Liver (tissue), 8 donors: ENCODE measurements at regions not wholly inside any gene's neighbourhood (a gene's known extent, or its start where the extent isn't known, plus 50 kb on each side); places are given as distances from the start of the nearest gene placed in this dataset.

Experiments
- DNase-seq: peaks from one replicate; pipeline ENCODE4 v3.0.0-alpha.2; 2017; ENCODE audit warnings: low spot score
- H3K27ac ChIP-seq, 2 donors: one replicate each; pipeline ENCODE4 v1.7.0; 2013; ENCODE audit warnings: inconsistent platforms in 2 of 2, low read length in 2 of 2, control low read depth in 1 of 2, low read depth in 1 of 2, mild to moderate bottlenecking in 1 of 2
- H3K27me3 ChIP-seq, 4 donors: one replicate each; pipeline versions ENCODE4 v1.6.1 to v1.7.0; 2013; ENCODE audit warnings: low read length in 3 of 4, inconsistent platforms in 1 of 4, mild to moderate bottlenecking in 1 of 4, moderate library complexity in 1 of 4; ENCODE audit not compliant: control insufficient read depth in 4 of 4, insufficient read depth in 4 of 4
- H3K36me3 ChIP-seq, 4 donors: one replicate each; pipeline versions ENCODE4 v1.6.1 to v1.7.0; 2013; ENCODE audit warnings: low read length in 3 of 4, mild to moderate bottlenecking in 3 of 4, low read depth in 1 of 4, moderate library complexity in 1 of 4; ENCODE audit not compliant: control insufficient read depth in 4 of 4, insufficient read depth in 3 of 4
- H3K4me1 ChIP-seq, 4 donors: one replicate each; pipeline versions ENCODE4 v1.6.1 to v1.7.0; 2013; ENCODE audit warnings: low read length in 3 of 4, mild to moderate bottlenecking in 3 of 4, moderate library complexity in 1 of 4; ENCODE audit not compliant: control insufficient read depth in 4 of 4, insufficient read depth in 4 of 4
- H3K4me3 ChIP-seq, 3 donors: one replicate each; pipeline versions ENCODE4 v1.6.1 to v1.7.0; 2013; ENCODE audit warnings: low read length in 3 of 3, control low read depth in 1 of 3, low read depth in 1 of 3, mild to moderate bottlenecking in 1 of 3
- H3K9ac ChIP-seq, 2 donors: one replicate each; pipeline ENCODE4 v1.7.0; 2013; ENCODE audit warnings: low read length in 2 of 2, mild to moderate bottlenecking in 2 of 2, moderate library complexity in 2 of 2, control low read depth in 1 of 2, low read depth in 1 of 2
- H3K9me3 ChIP-seq, 4 donors: one replicate each; pipeline versions ENCODE4 v1.6.1 to v1.7.0; 2013; ENCODE audit warnings: low read length in 3 of 4; ENCODE audit not compliant: control insufficient read depth in 4 of 4
- ATF3 ChIP-seq: IDR thresholded peaks from 2 replicates; pipeline ENCODE4 v1.6.1; 2016; ENCODE audit warnings: antibody characterized with exemption
- EGR1 ChIP-seq, 2 donors: IDR thresholded peaks; 2 replicates each; pipeline ENCODE4 v1.6.1; 2016 to 2018; ENCODE audit warnings: antibody characterized with exemption in 2 of 2, low read depth in 2 of 2
- FOXA1 ChIP-seq: IDR thresholded peaks from 2 replicates; pipeline ENCODE4 v1.6.1; 2016; ENCODE audit warnings: antibody characterized with exemption
- FOXA2 ChIP-seq: IDR thresholded peaks from 2 replicates; pipeline ENCODE4 v1.6.1; 2016; ENCODE audit warnings: antibody characterized with exemption
- GABPA ChIP-seq, 2 donors: IDR thresholded peaks in 1 of 2; conservative IDR thresholded peaks in 1 of 2; 2 replicates each; pipeline ENCODE4 v1.6.1; 2016; ENCODE audit warnings: antibody characterized with exemption in 2 of 2, mild to moderate bottlenecking in 1 of 2, moderate library complexity in 1 of 2
- HNF4A ChIP-seq, 2 donors: conservative IDR thresholded peaks; 2 replicates each; pipeline ENCODE4 v1.6.1; 2016; ENCODE audit warnings: antibody characterized with exemption in 2 of 2, mild to moderate bottlenecking in 2 of 2
- HNF4G ChIP-seq: IDR thresholded peaks from 2 replicates; pipeline ENCODE4 v1.6.1; 2016; ENCODE audit warnings: antibody characterized with exemption
- MAX ChIP-seq: IDR thresholded peaks from 2 replicates; pipeline ENCODE4 v1.6.1; 2016; ENCODE audit warnings: antibody characterized with exemption
- NR2F2 ChIP-seq: IDR thresholded peaks from 2 replicates; pipeline ENCODE4 v1.6.1; 2016; ENCODE audit warnings: antibody characterized with exemption
- RAD21 ChIP-seq, 2 donors: IDR thresholded peaks; 2 replicates each; pipeline ENCODE4 v1.6.1; 2016; ENCODE audit warnings: antibody characterized with exemption in 2 of 2, mild to moderate bottlenecking in 2 of 2
- REST ChIP-seq: IDR thresholded peaks from 2 replicates; pipeline ENCODE4 v1.6.1; 2016; ENCODE audit warnings: antibody characterized with exemption, mild to moderate bottlenecking
- RXRA ChIP-seq, 2 donors: IDR thresholded peaks; 2 replicates each; pipeline ENCODE4 v1.6.1; 2017 to 2018; ENCODE audit warnings: antibody characterized with exemption in 2 of 2, mild to moderate bottlenecking in 1 of 2
- SP1 ChIP-seq: IDR thresholded peaks from 2 replicates; pipeline ENCODE4 v1.6.1; 2018; ENCODE audit warnings: antibody characterized with exemption, mild to moderate bottlenecking
- TAF1 ChIP-seq: conservative IDR thresholded peaks from 2 replicates; pipeline ENCODE4 v1.6.1; 2016; ENCODE audit warnings: antibody characterized with exemption, mild to moderate bottlenecking
- YY1 ChIP-seq: IDR thresholded peaks from 2 replicates; pipeline ENCODE4 v1.6.1; 2016; ENCODE audit warnings: antibody characterized with exemption, mild to moderate bottlenecking
- WGBS: extraction: QIAGEN DNeasy Blood & Tissue Kit; methylation state at CpG from one replicate; pipeline ENCODE4 v1.1.7; 2013; 5-methylcytosine and 5-hydroxymethylcytosine counted together
- TF ChIP-seq, protein P1 (sequence below): fragments of 150-350 bp; IDR thresholded peaks from 2 replicates; pipeline ENCODE4 v1.5.1; 2017; ENCODE audit warnings: improper control_type of control experiment, low read depth, low read length; ENCODE audit not compliant: missing input control
- TF ChIP-seq, protein P2 (sequence below): IDR thresholded peaks from 2 replicates; pipeline ENCODE4 v1.6.1; 2016; ENCODE audit warnings: antibody characterized with exemption
- donor health status: healthy.
- donor health status: healthy.
- donor health status: healthy.
- donor health status: healthy.
- donor health status: healthy.

DNA sequence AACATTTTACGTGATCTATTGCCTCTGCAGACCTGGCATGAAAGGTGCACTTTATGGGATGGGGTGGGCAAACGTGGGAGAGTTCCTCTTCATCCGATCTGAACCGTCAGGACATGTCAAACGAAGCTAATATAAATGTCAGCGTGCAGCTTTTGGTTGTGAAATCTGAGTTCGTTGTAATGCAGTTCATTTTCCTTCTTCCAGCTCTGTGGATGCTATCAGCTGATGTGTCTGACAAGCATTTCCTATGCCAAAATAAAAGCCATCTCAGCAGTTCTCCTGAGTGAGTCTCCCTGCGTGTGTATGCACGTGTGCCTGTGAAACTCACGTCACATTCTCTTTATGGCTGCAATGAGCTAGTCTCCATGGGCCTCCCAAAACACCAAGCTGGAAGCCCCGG, 512.3 kb downstream of the MCTP2 start:
- H3K36me3 ChIP-seq: no peaks in the 10 kb centered on the region
- H3K4me3 ChIP-seq: no peak overlapping the region
- no peak for TF ChIP-seq TAF1
- no peak for TF ChIP-seq HNF4A (conservative IDR thresholded peaks at IDR 0.05)
- no peak for TF ChIP-seq GABPA (IDR thresholded peaks at IDR 0.05 in 1 of 2, conservative IDR thresholded peaks at IDR 0.05 in 1 of 2)
- TF ChIP-seq YY1: no peak
- no peak for TF ChIP-seq EGR1 (IDR thresholded peaks at IDR 0.05; ENCODE audit: low read depth in 2 of 2)
- no peak for TF ChIP-seq FOXA2
- TF ChIP-seq RAD21 (IDR thresholded peaks at IDR 0.05): no peak
- TF ChIP-seq, protein P1, sequence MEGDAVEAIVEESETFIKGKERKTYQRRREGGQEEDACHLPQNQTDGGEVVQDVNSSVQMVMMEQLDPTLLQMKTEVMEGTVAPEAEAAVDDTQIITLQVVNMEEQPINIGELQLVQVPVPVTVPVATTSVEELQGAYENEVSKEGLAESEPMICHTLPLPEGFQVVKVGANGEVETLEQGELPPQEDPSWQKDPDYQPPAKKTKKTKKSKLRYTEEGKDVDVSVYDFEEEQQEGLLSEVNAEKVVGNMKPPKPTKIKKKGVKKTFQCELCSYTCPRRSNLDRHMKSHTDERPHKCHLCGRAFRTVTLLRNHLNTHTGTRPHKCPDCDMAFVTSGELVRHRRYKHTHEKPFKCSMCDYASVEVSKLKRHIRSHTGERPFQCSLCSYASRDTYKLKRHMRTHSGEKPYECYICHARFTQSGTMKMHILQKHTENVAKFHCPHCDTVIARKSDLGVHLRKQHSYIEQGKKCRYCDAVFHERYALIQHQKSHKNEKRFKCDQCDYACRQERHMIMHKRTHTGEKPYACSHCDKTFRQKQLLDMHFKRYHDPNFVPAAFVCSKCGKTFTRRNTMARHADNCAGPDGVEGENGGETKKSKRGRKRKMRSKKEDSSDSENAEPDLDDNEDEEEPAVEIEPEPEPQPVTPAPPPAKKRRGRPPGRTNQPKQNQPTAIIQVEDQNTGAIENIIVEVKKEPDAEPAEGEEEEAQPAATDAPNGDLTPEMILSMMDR: no peak
- no peak for TF ChIP-seq REST
- TF ChIP-seq, protein P2, sequence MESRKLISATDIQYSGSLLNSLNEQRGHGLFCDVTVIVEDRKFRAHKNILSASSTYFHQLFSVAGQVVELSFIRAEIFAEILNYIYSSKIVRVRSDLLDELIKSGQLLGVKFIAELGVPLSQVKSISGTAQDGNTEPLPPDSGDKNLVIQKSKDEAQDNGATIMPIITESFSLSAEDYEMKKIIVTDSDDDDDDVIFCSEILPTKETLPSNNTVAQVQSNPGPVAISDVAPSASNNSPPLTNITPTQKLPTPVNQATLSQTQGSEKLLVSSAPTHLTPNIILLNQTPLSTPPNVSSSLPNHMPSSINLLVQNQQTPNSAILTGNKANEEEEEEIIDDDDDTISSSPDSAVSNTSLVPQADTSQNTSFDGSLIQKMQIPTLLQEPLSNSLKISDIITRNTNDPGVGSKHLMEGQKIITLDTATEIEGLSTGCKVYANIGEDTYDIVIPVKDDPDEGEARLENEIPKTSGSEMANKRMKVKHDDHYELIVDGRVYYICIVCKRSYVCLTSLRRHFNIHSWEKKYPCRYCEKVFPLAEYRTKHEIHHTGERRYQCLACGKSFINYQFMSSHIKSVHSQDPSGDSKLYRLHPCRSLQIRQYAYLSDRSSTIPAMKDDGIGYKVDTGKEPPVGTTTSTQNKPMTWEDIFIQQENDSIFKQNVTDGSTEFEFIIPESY: no peak
- no peak for TF ChIP-seq ATF3
- no peak for TF ChIP-seq NR2F2
- TF ChIP-seq SP1: no peak
- TF ChIP-seq RXRA (IDR thresholded peaks at IDR 0.05): no peak
- no peak for TF ChIP-seq HNF4G
- no peak for TF ChIP-seq FOXA1
- no peak for TF ChIP-seq MAX
- no peak for DNase-seq
- peaks cover 0 to 2% (median 0%) of the 10 kb centered on the region in 4 donors for H3K9me3 ChIP-seq
- H3K27ac ChIP-seq: no peak overlapping the region
- WGBS: 49% methylated on average over 11 of the region's 11 CpGs
- H3K27me3 ChIP-seq: no peaks in the 10 kb centered on the region
- no peaks in the 10 kb centered on the region for H3K4me1 ChIP-seq
- H3K9ac ChIP-seq: no peak overlapping the region
